ENCODE measurements at regions not wholly inside any gene's neighbourhood (a gene's known extent, or its start where the extent isn't known, plus 50 kb on each side); places are given as distances from the start of the nearest gene placed in this dataset.

- H3K27me3 ChIP-seq (ENCODE audit: control insufficient read depth in 5 of 5, insufficient read depth in 4 of 5, low read length in 5 of 5) = no peaks in the 10 kb centered on the region
- no peak overlapping the region for H3K4me3 ChIP-seq (ENCODE audit: low read depth in 1 of 5, low read length in 5 of 5)
- no peaks in the 10 kb centered on the region for H3K36me3 ChIP-seq (ENCODE audit: control insufficient read depth in 5 of 5, insufficient read depth in 5 of 5, low read length in 5 of 5)
- H3K4me1 ChIP-seq (ENCODE audit: control insufficient read depth in 5 of 5, insufficient read depth in 5 of 5, low read length in 5 of 5) = no peaks in the 10 kb centered on the region
- peaks cover 0 to 8% (median 5%) of the 10 kb centered on the region in 5 donors for H3K9me3 ChIP-seq (ENCODE audit: control insufficient read depth in 5 of 5, low read length in 5 of 5)
- no peak overlapping the region for H3K27ac ChIP-seq (ENCODE audit: low read depth, low read length)
- no peak overlapping the region for H3K9ac ChIP-seq (ENCODE audit: low read length in 5 of 5)
Observed at GRCh38 chr2:152971685-152972084, 253.3 kb downstream of the ARL6IP6 start.

GRCh38 chr2:152962446-152962845 lies 244.0 kb downstream of the ARL6IP6 start:
- Histone ChIP-seq H3K27ac (ENCODE audit: low read depth, low read length) (no peak overlapping the region), H3K9ac (ENCODE audit: low read length in 5 of 5) (no peak overlapping the region), H3K4me3 (ENCODE audit: low read depth in 1 of 5, low read length in 5 of 5) (no peak overlapping the region), H3K36me3 (ENCODE audit: control insufficient read depth in 5 of 5, insufficient read depth in 5 of 5, low read length in 5 of 5) (no peaks in the 10 kb centered on the region), H3K9me3 (ENCODE audit: control insufficient read depth in 5 of 5, low read length in 5 of 5) (no peaks in the 10 kb centered on the region), H3K27me3 (ENCODE audit: control insufficient read depth in 5 of 5, insufficient read depth in 4 of 5, low read length in 5 of 5) (no peaks in the 10 kb centered on the region), H3K4me1 (ENCODE audit: control insufficient read depth in 5 of 5, insufficient read depth in 5 of 5, low read length in 5 of 5) (no peaks in the 10 kb centered on the region)

GRCh38 chr2:152961351-152961750 lies 242.9 kb downstream of the ARL6IP6 start:
- Histone ChIP-seq H3K36me3 (ENCODE audit: control insufficient read depth in 5 of 5, insufficient read depth in 5 of 5, low read length in 5 of 5) (no peaks in the 10 kb centered on the region), H3K4me1 (ENCODE audit: control insufficient read depth in 5 of 5, insufficient read depth in 5 of 5, low read length in 5 of 5) (no peaks in the 10 kb centered on the region), H3K27ac (ENCODE audit: low read depth, low read length) (no peak overlapping the region), H3K4me3 (ENCODE audit: low read depth in 1 of 5, low read length in 5 of 5) (no peak overlapping the region), H3K9me3 (ENCODE audit: control insufficient read depth in 5 of 5, low read length in 5 of 5) (no peaks in the 10 kb centered on the region), H3K27me3 (ENCODE audit: control insufficient read depth in 5 of 5, insufficient read depth in 4 of 5, low read length in 5 of 5) (no peaks in the 10 kb centered on the region), H3K9ac (ENCODE audit: low read length in 5 of 5) (no peak overlapping the region)

GRCh38 chr2:152950126-152950525 lies 231.7 kb downstream of the ARL6IP6 start:
- Histone ChIP-seq H3K9me3 (ENCODE audit: control insufficient read depth in 5 of 5, low read length in 5 of 5) (no peaks in the 10 kb centered on the region), H3K4me1 (ENCODE audit: control insufficient read depth in 5 of 5, insufficient read depth in 5 of 5, low read length in 5 of 5) (no peaks in the 10 kb centered on the region), H3K9ac (ENCODE audit: low read length in 5 of 5) (no peak overlapping the region), H3K4me3 (ENCODE audit: low read depth in 1 of 5, low read length in 5 of 5) (no peak overlapping the region), H3K36me3 (ENCODE audit: control insufficient read depth in 5 of 5, insufficient read depth in 5 of 5, low read length in 5 of 5) (no peaks in the 10 kb centered on the region), H3K27me3 (ENCODE audit: control insufficient read depth in 5 of 5, insufficient read depth in 4 of 5, low read length in 5 of 5) (no peaks in the 10 kb centered on the region), H3K27ac (ENCODE audit: low read depth, low read length) (no peak overlapping the region)

GRCh38 chr2:152944099-152944498 lies 225.7 kb downstream of the ARL6IP6 start:
- Histone ChIP-seq H3K27me3 (ENCODE audit: control insufficient read depth in 5 of 5, insufficient read depth in 4 of 5, low read length in 5 of 5) (no peaks in the 10 kb centered on the region), H3K9me3 (ENCODE audit: control insufficient read depth in 5 of 5, low read length in 5 of 5) (peaks cover 0 to 3% (median 0%) of the 10 kb centered on the region in 5 donors), H3K9ac (ENCODE audit: low read length in 5 of 5) (no peak overlapping the region), H3K4me3 (ENCODE audit: low read depth in 1 of 5, low read length in 5 of 5) (no peak overlapping the region), H3K4me1 (ENCODE audit: control insufficient read depth in 5 of 5, insufficient read depth in 5 of 5, low read length in 5 of 5) (no peaks in the 10 kb centered on the region), H3K27ac (ENCODE audit: low read depth, low read length) (no peak overlapping the region), H3K36me3 (ENCODE audit: control insufficient read depth in 5 of 5, insufficient read depth in 5 of 5, low read length in 5 of 5) (no peaks in the 10 kb centered on the region)

- no peaks in the 10 kb centered on the region for H3K36me3 ChIP-seq (ENCODE audit: control insufficient read depth in 5 of 5, insufficient read depth in 5 of 5, low read length in 5 of 5)
- H3K27ac ChIP-seq (ENCODE audit: low read depth, low read length) = no peak overlapping the region
- no peaks in the 10 kb centered on the region for H3K27me3 ChIP-seq (ENCODE audit: control insufficient read depth in 5 of 5, insufficient read depth in 4 of 5, low read length in 5 of 5)
- H3K9me3 ChIP-seq (ENCODE audit: control insufficient read depth in 5 of 5, low read length in 5 of 5) = peaks cover 0 to 3% (median 0%) of the 10 kb centered on the region in 5 donors
- no peak overlapping the region for H3K9ac ChIP-seq (ENCODE audit: low read length in 5 of 5)
- H3K4me1 ChIP-seq (ENCODE audit: control insufficient read depth in 5 of 5, insufficient read depth in 5 of 5, low read length in 5 of 5) = no peaks in the 10 kb centered on the region
- no peak overlapping the region for H3K4me3 ChIP-seq (ENCODE audit: low read depth in 1 of 5, low read length in 5 of 5)
Observed at GRCh38 chr2:152942940-152943440, 224.6 kb downstream of the ARL6IP6 start.

GRCh38 chr2:152930501-152930900 lies 212.1 kb downstream of the ARL6IP6 start:
- no peaks in the 10 kb centered on the region for H3K9me3 ChIP-seq (ENCODE audit: control insufficient read depth in 5 of 5, low read length in 5 of 5)
- H3K27ac ChIP-seq (ENCODE audit: low read depth, low read length) = no peak overlapping the region
- no peak overlapping the region for H3K9ac ChIP-seq (ENCODE audit: low read length in 5 of 5)
- H3K36me3 ChIP-seq (ENCODE audit: control insufficient read depth in 5 of 5, insufficient read depth in 5 of 5, low read length in 5 of 5) = no peaks in the 10 kb centered on the region
- H3K4me3 ChIP-seq (ENCODE audit: low read depth in 1 of 5, low read length in 5 of 5) = no peak overlapping the region
- peaks cover 0 to 5% (median 3%) of the 10 kb centered on the region in 5 donors for H3K4me1 ChIP-seq (ENCODE audit: control insufficient read depth in 5 of 5, insufficient read depth in 5 of 5, low read length in 5 of 5)
- H3K27me3 ChIP-seq (ENCODE audit: control insufficient read depth in 5 of 5, insufficient read depth in 4 of 5, low read length in 5 of 5) = no peaks in the 10 kb centered on the region

- Histone ChIP-seq H3K27ac (ENCODE audit: low read depth, low read length) (no peak overlapping the region), H3K36me3 (ENCODE audit: control insufficient read depth in 5 of 5, insufficient read depth in 5 of 5, low read length in 5 of 5) (no peaks in the 10 kb centered on the region), H3K9me3 (ENCODE audit: control insufficient read depth in 5 of 5, low read length in 5 of 5) (no peaks in the 10 kb centered on the region), H3K4me3 (ENCODE audit: low read depth in 1 of 5, low read length in 5 of 5) (no peak overlapping the region), H3K4me1 (ENCODE audit: control insufficient read depth in 5 of 5, insufficient read depth in 5 of 5, low read length in 5 of 5) (peaks cover 0 to 5% (median 3%) of the 10 kb centered on the region in 5 donors), H3K27me3 (ENCODE audit: control insufficient read depth in 5 of 5, insufficient read depth in 4 of 5, low read length in 5 of 5) (no peaks in the 10 kb centered on the region), H3K9ac (ENCODE audit: low read length in 5 of 5) (no peak overlapping the region)
Observed at GRCh38 chr2:152929628-152930027, 211.2 kb downstream of the ARL6IP6 start.

- Histone ChIP-seq H3K27me3 (ENCODE audit: control insufficient read depth in 5 of 5, insufficient read depth in 4 of 5, low read length in 5 of 5) (no peaks in the 10 kb centered on the region), H3K27ac (ENCODE audit: low read depth, low read length) (no peak overlapping the region), H3K4me3 (ENCODE audit: low read depth in 1 of 5, low read length in 5 of 5) (no peak overlapping the region), H3K4me1 (ENCODE audit: control insufficient read depth in 5 of 5, insufficient read depth in 5 of 5, low read length in 5 of 5) (peaks cover 0 to 5% (median 3%) of the 10 kb centered on the region in 5 donors), H3K9me3 (ENCODE audit: control insufficient read depth in 5 of 5, low read length in 5 of 5) (no peaks in the 10 kb centered on the region), H3K36me3 (ENCODE audit: control insufficient read depth in 5 of 5, insufficient read depth in 5 of 5, low read length in 5 of 5) (no peaks in the 10 kb centered on the region), H3K9ac (ENCODE audit: low read length in 5 of 5) (no peak overlapping the region)
Observed at GRCh38 chr2:152925547-152926448, 207.4 kb downstream of the ARL6IP6 start.

- Histone ChIP-seq H3K9me3 (ENCODE audit: control insufficient read depth in 5 of 5, low read length in 5 of 5) (no peaks in the 10 kb centered on the region), H3K4me1 (ENCODE audit: control insufficient read depth in 5 of 5, insufficient read depth in 5 of 5, low read length in 5 of 5) (peaks cover 0 to 5% (median 3%) of the 10 kb centered on the region in 5 donors), H3K27ac (ENCODE audit: low read depth, low read length) (no peak overlapping the region), H3K4me3 (ENCODE audit: low read depth in 1 of 5, low read length in 5 of 5) (no peak overlapping the region), H3K9ac (ENCODE audit: low read length in 5 of 5) (no peak overlapping the region), H3K27me3 (ENCODE audit: control insufficient read depth in 5 of 5, insufficient read depth in 4 of 5, low read length in 5 of 5) (no peaks in the 10 kb centered on the region), H3K36me3 (ENCODE audit: control insufficient read depth in 5 of 5, insufficient read depth in 5 of 5, low read length in 5 of 5) (no peaks in the 10 kb centered on the region)
Observed at GRCh38 chr2:152924722-152925121, 206.3 kb downstream of the ARL6IP6 start.

Measured in subcutaneous abdominal adipose tissue (tissue), 5 donors.